ENCODE measurements at regions not wholly inside any gene's neighbourhood (a gene's known extent, or its start where the extent isn't known, plus 50 kb on each side); places are given as distances from the start of the nearest gene placed in this dataset.

GRCh38 chr11:80586464-80586863, 1145.6 kb upstream of the TENM4 start:
- no peak for TF ChIP-seq EZH2 (IDR thresholded peaks at IDR 0.05; ENCODE audit: borderline replicate concordance, low read length)
- TF ChIP-seq CTCF (conservative IDR thresholded peaks at IDR 0.05 in 1 of 2, IDR thresholded peaks at IDR 0.05 in 1 of 2; ENCODE audit: extremely low read depth in 1 of 2, insufficient read depth in 1 of 2, low read depth in 1 of 2, low read length in 2 of 2) = no peak

All from mammary epithelial cell (primary cell).